Kidney capillary endothelial cell (primary cell): ENCODE measurements at regions not wholly inside any gene's neighbourhood (a gene's known extent, or its start where the extent isn't known, plus 50 kb on each side); places are given as distances from the start of the nearest gene placed in this dataset.
"Not testable (repeated sequence)": the region's sequence is repeated elsewhere in the genome, so short reads cannot be mapped to it uniquely, and the experiment has no call there.

ENCODE experiments used
- DNase-seq: peaks from one replicate; pipeline ENCODE4 v3.0.0-alpha.2; 2018; ENCODE audit warnings: low spot score

- no peak for DNase-seq
Observed at GRCh38 chr22:47543447-47543846, 781.0 kb downstream of the TBC1D22A start.

GRCh38 chr22:47540011-47540410 is 777.6 kb downstream of the TBC1D22A start:
- DNase-seq, result no peak

- DNase-seq, result no peak
Observed at GRCh38 chr22:47539374-47539773, 776.9 kb downstream of the TBC1D22A start.

GRCh38 chr22:47535681-47536080 is 773.2 kb downstream of the TBC1D22A start:
- no peak for DNase-seq

- no peak for DNase-seq
Observed at GRCh38 chr22:47534804-47535410, 772.5 kb downstream of the TBC1D22A start.

- DNase-seq, result no peak
Observed at GRCh38 chr22:47533961-47534803, 771.7 kb downstream of the TBC1D22A start.

GRCh38 chr22:47517062-47517461 is 754.6 kb downstream of the TBC1D22A start:
- no peak for DNase-seq

- DNase-seq, result no peak
Observed at GRCh38 chr22:47515384-47516125, 753.1 kb downstream of the TBC1D22A start.

GRCh38 chr22:47512617-47513016 is 750.2 kb downstream of the TBC1D22A start:
- DNase-seq, result no peak

- DNase-seq, result no peak
Observed at GRCh38 chr22:47504962-47505361, 742.5 kb downstream of the TBC1D22A start.

GRCh38 chr22:47498969-47499495 is 736.6 kb downstream of the TBC1D22A start:
- DNase-seq, result no peak

GRCh38 chr22:47497666-47498065 is 735.2 kb downstream of the TBC1D22A start:
- DNase-seq, result no peak

GRCh38 chr22:47495110-47495509 is 732.7 kb downstream of the TBC1D22A start:
- DNase-seq, result no peak

- not testable (repeated sequence) for DNase-seq
Observed at GRCh38 chr22:47488131-47488530, 725.7 kb downstream of the TBC1D22A start.

GRCh38 chr22:47486569-47487312 is 724.3 kb downstream of the TBC1D22A start:
- DNase-seq, result no peak

GRCh38 chr22:47484960-47485569 is 722.6 kb downstream of the TBC1D22A start:
- no peak for DNase-seq

- DNase-seq, result no peak
Observed at GRCh38 chr22:47476231-47476630, 713.8 kb downstream of the TBC1D22A start.

- DNase-seq, result no peak
Observed at GRCh38 chr22:47474895-47475294, 712.4 kb downstream of the TBC1D22A start.

GRCh38 chr22:47474464-47474863 is 712.0 kb downstream of the TBC1D22A start:
- no peak for DNase-seq

- DNase-seq, result no peak
Observed at GRCh38 chr22:47472636-47473035, 710.2 kb downstream of the TBC1D22A start.

GRCh38 chr22:47471406-47471805 is 709.0 kb downstream of the TBC1D22A start:
- no peak for DNase-seq
